Neural progenitor cell (in vitro differentiated cells): ENCODE measurements at regions not wholly inside any gene's neighbourhood (a gene's known extent, or its start where the extent isn't known, plus 50 kb on each side); places are given as distances from the start of the nearest gene placed in this dataset.

ENCODE experiments used
- CTCF ChIP-seq: fragments of 200-600 bp; sonication (generic); IDR thresholded peaks from 2 replicates; pipeline ENCODE4 v1.5.1; 2017; ENCODE audit warnings: antibody characterized with exemption, mild to moderate bottlenecking
- EZH2 ChIP-seq: fragments of 200-600 bp; sonication (generic); IDR thresholded peaks from 2 replicates; pipeline ENCODE4 v1.6.1; 2017; ENCODE audit warnings: antibody characterized with exemption, mild to moderate bottlenecking, moderate library complexity
- EZH2phosphoT487 ChIP-seq: fragments of 200-600 bp; sonication (generic); IDR thresholded peaks from 2 replicates; pipeline ENCODE4 v1.6.1; 2017; ENCODE audit warnings: antibody characterized with exemption

GRCh38 chr16:64136314-64136713 lies 985.5 kb downstream of the CDH11 start:
- TF ChIP-seq CTCF (no peak), EZH2phosphoT487 (no peak), EZH2 (no peak)
